SU-DHL-6 (cell line): ENCODE measurements at regions not wholly inside any gene's neighbourhood (a gene's known extent, or its start where the extent isn't known, plus 50 kb on each side); places are given as distances from the start of the nearest gene placed in this dataset.

ENCODE experiments used
- EZH2phosphoT487 ChIP-seq: fragments of 200-600 bp; sonication (generic), shearing (Covaris generic); conservative IDR thresholded peaks from 2 replicates; pipeline ENCODE4 v1.6.1; 2018; ENCODE audit warnings: mild to moderate bottlenecking, antibody characterized with exemption, low read length, moderate library complexity, mixed read lengths
- TF ChIP-seq, protein P1 (sequence below): fragments of 200-600 bp; sonication (generic); IDR thresholded peaks from one replicate; pipeline ENCODE4 v1.5.1; 2017; ENCODE audit warnings: antibody characterized with exemption, mild to moderate bottlenecking, low read length, moderate library complexity; ENCODE audit not compliant: insufficient read depth, poor library complexity, severe bottlenecking

DNA sequence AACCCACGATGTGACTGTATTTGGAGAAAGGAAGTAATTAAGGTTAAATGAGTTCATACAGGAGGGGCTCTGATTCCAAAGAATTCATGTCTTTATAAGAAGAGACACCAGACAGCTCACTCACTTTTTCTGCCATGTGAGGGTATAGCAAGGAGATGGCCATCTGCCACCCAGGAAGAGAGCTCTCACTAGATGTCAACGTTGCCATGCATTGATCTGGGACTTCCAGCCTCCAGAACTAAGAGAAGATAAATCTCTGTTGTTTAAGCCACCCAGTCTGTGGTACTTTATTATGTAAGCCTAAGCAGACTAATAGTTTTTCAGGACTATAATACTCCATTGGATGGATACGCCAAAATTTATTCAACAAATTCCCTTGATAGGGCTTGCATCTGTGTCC, 89.8 kb upstream of the RAD23B start:
- TF ChIP-seq, protein P1, sequence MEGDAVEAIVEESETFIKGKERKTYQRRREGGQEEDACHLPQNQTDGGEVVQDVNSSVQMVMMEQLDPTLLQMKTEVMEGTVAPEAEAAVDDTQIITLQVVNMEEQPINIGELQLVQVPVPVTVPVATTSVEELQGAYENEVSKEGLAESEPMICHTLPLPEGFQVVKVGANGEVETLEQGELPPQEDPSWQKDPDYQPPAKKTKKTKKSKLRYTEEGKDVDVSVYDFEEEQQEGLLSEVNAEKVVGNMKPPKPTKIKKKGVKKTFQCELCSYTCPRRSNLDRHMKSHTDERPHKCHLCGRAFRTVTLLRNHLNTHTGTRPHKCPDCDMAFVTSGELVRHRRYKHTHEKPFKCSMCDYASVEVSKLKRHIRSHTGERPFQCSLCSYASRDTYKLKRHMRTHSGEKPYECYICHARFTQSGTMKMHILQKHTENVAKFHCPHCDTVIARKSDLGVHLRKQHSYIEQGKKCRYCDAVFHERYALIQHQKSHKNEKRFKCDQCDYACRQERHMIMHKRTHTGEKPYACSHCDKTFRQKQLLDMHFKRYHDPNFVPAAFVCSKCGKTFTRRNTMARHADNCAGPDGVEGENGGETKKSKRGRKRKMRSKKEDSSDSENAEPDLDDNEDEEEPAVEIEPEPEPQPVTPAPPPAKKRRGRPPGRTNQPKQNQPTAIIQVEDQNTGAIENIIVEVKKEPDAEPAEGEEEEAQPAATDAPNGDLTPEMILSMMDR: no peak
- no peak for TF ChIP-seq EZH2phosphoT487
